ENCODE measurements at regions not wholly inside any gene's neighbourhood (a gene's known extent, or its start where the extent isn't known, plus 50 kb on each side); places are given as distances from the start of the nearest gene placed in this dataset.

- Histone ChIP-seq H3K79me2 (replicated peaks; ENCODE audit: insufficient read depth) (no peaks in the 10 kb centered on the region), H4K20me1 (replicated peaks; ENCODE audit: insufficient read depth) (no peaks in the 10 kb centered on the region), H2AFZ (no peak overlapping the region), H3K4me1 (ENCODE audit: insufficient read depth) (no peaks in the 10 kb centered on the region), H3K36me3 (ENCODE audit: insufficient read depth) (no peaks in the 10 kb centered on the region), H3K9me2 (ENCODE audit: insufficient read depth) (no peaks in the 10 kb centered on the region), H3K27me3 (ENCODE audit: insufficient read depth) (no peaks in the 10 kb centered on the region), H3K27ac (ENCODE audit: low read depth) (no peak overlapping the region), H3F3A (replicated peaks; ENCODE audit: low read depth) (no peaks in the 10 kb centered on the region), H3K4me2 (no peak overlapping the region), H3K4me3 (no peak overlapping the region)
- no peaks in the 10 kb centered on the region for H3K9me3 Mint-ChIP-seq
- H3K4me3 Mint-ChIP-seq: no peak overlapping the region
- H3K27me3 Mint-ChIP-seq (ENCODE audit: insufficient read depth, low read depth, poor library complexity): no peaks in the 10 kb centered on the region
- no peak overlapping the region for H3K27ac Mint-ChIP-seq
- H3K36me3 Mint-ChIP-seq (ENCODE audit: low read depth): no peaks in the 10 kb centered on the region
- no peak for TF ChIP-seq ZNF462 (CRISPR knock-in tag; IDR thresholded peaks at IDR 0.05)
- no peak for TF ChIP-seq EZH2 (IDR thresholded peaks at IDR 0.05; ENCODE audit: low read depth, unreplicated experiment)
- TF ChIP-seq POLR2AphosphoS5 (IDR thresholded peaks at IDR 0.05; ENCODE audit: low read depth): no peak
- no peak for TF ChIP-seq ZNF114 (CRISPR knock-in tag; IDR thresholded peaks at IDR 0.05)
- no peak for TF ChIP-seq CREB1 (CRISPR knock-in tag; IDR thresholded peaks at IDR 0.05; ENCODE audit: low read depth)
- no peak for TF ChIP-seq ETS1 (IDR thresholded peaks at IDR 0.05)
- no peak for TF ChIP-seq REST (IDR thresholded peaks at IDR 0.05; ENCODE audit: unreplicated experiment)
- TF ChIP-seq NANOG (IDR thresholded peaks at IDR 0.05; ENCODE audit: borderline replicate concordance): no peak
- TF ChIP-seq STAT1 (IDR thresholded peaks at IDR 0.05; ENCODE audit: unreplicated experiment): no peak
- TF ChIP-seq ZNF331 (CRISPR knock-in tag; IDR thresholded peaks at IDR 0.05; ENCODE audit: low read depth): no peak
- TF ChIP-seq CTCF (conservative IDR thresholded peaks at IDR 0.05; ENCODE audit: low read depth in 2 of 2): no peak
- TF ChIP-seq EZH2phosphoT487 (IDR thresholded peaks at IDR 0.05; ENCODE audit: unreplicated experiment): no peak
- no peak for TF ChIP-seq JUNB (IDR thresholded peaks at IDR 0.05; ENCODE audit: unreplicated experiment)
- DNase-seq (ENCODE audit: low spot score): no peak
- H3K4me1 Mint-ChIP-seq: peaks cover 5% of the 10 kb centered on the region; the same call in 2 of the 3 replicates
- ATAC-seq: no peak
Observed at GRCh38 chr1:239725371-239725770, 339.0 kb downstream of the CHRM3 start.

Data from GM23338 (cell line).